Umbilical cord (tissue), 1 donor: ENCODE measurements at regions not wholly inside any gene's neighbourhood (a gene's known extent, or its start where the extent isn't known, plus 50 kb on each side); places are given as distances from the start of the nearest gene placed in this dataset.
A peak's percentile ranks its signal among the peaks of the same experiment; 100 is the strongest.
"Not testable (repeated sequence)": the region's sequence is repeated elsewhere in the genome, so short reads cannot be mapped to it uniquely, and the experiment has no call there.

Experiments used
- DNase-seq: peaks from one replicate; pipeline ENCODE4 v3.0.0-alpha.2; 2015; ENCODE audit warnings: low spot score

DNA sequence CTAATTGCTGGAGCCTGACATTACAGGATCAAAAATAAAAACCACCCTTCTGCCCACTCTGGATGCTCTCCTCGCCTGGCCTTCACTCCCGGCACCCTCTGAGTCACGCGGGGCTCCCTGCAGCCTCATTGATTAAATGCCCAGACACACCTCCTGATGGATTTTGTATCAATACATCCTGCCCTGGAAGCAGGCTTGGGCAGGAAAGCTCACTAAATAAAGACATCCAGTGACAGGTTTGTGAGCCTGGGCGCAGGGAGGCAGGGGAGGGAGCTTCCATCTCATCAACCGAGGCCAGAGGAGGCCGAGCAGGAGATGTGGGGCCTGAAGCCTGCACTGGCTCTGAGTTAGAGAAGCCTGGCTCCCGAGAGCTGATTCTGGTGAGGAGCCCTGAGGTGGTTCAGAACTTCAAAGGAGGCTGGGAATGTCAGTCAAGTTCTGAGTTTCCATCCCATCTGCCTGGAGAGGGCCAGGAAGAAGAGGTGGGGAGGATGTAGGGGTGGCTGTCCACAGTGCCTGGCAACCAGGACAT lies 318.6 kb downstream of the ADGRD1 start:
- not testable (repeated sequence) for DNase-seq

DNA sequence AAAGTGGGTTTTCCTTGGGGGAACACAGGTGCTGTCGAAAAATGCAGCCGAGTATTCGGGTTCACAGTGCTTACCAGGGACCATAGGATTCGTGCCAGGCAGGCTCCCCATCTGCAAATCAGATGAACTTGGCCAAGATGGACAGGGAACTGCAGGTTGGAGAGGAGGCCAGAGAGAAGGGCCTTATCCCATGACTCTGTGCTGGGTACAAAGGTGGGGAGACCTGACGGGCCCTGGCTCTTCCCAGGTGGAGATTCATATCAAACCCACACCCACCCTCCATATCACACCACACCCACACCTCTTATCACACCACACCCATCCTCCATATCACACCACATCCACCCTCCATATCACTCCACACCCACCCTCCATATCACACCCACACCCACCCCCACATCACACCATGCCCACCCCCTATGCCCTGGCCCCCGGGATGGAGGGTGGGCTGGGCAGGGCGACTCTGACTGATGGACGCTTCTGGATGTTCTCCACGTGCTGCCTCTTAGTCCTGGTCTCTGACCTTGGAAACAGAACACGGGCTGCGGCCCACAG lies 319.7 kb downstream of the ADGRD1 start:
- DNase-seq, result no peak

DNA sequence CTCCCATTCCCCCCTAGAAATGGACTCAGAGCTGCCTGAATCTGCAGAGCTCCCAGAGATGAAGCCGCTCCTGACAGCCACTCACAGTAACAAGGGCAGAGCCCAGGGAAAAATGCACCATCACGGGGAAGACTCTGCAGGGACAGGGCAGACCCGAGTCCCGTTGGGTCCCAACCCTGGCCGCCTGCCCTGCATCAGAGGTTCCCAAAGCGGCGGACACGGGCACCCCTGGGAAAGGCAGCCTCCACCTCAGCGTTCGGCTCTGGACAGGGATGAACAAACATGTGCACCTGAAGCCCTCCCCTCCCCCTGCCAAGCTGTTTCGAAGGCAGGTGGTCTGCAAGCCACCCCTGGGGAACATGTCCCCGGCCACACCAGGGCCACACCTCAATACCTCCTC lies 320.4 kb downstream of the ADGRD1 start:
- DNase-seq, result no peak

DNA sequence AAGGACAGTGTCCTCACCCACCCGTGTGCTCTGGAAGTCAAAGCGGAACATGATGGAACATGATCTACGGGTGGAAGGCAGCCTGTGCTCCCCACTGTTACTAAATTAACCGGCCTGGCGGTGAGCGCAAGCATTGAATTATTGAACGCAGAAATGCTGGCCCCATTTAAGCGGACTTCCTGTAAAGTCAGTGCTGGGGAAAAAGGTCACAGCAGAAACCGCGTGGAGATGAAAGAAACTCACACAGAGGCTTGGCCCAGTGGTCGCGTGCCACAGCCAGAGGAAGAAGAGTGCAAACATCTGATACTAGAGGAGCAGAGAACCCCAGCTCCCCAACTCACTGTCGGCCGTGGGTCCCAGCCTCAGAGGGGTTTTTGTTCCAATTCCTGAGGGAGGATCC lies 321.2 kb downstream of the ADGRD1 start:
- DNase-seq, result no peak

DNA sequence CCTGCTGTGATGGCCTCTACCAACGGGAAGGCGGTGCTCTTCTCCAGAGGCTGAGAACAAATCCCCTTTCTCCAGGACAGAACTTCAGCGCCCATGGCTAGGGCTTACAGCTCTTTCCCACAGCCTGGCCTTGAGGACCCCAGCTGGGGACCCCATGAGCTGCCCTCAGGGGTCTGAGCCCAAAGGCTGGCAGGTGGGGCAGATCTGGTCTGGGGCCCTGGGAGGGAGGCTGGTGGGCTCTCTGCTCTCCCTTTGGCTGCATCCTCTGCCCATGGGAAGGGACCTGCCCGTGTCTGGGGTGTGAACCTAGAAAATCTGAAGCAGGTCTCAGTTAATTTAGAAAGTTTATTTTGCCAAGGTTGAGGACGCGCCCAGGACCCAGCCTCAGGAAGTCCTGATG lies 322.1 kb downstream of the ADGRD1 start:
- DNase-seq, result no peak

DNA sequence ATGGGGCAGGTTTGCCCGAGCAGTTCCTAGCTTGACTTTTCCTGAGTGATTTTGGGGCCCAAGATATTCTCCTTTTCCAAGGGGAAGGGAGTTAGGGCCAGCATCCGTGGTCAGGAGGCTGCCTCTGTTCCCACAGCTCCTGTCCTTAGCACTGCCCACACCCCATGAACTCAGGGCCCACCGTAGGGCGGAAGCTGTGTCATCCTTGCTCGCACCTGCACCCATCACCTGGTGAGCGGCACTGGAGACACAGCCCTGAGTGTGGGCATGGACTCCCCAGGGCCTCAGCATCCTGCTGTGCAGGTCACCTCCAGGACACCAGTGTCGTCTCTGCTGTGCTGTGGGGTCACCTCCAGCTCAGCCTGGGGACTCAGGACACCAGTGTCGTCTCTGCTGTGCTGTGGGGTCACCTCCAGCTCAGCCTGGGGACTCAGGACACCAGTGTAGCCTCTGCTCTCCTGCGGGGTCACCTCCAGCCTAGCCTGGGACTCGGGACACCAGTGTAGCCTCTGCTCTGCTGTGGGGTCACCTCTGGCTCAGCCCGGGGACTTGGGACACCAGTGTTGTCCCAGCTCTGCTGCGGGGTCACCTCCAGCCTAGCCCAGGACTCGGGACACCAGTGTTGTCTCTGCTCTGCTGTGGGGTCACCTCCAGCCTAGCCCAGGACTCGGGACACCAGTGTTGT lies 322.9 kb downstream of the ADGRD1 start:
- DNase-seq, result no peak

DNA sequence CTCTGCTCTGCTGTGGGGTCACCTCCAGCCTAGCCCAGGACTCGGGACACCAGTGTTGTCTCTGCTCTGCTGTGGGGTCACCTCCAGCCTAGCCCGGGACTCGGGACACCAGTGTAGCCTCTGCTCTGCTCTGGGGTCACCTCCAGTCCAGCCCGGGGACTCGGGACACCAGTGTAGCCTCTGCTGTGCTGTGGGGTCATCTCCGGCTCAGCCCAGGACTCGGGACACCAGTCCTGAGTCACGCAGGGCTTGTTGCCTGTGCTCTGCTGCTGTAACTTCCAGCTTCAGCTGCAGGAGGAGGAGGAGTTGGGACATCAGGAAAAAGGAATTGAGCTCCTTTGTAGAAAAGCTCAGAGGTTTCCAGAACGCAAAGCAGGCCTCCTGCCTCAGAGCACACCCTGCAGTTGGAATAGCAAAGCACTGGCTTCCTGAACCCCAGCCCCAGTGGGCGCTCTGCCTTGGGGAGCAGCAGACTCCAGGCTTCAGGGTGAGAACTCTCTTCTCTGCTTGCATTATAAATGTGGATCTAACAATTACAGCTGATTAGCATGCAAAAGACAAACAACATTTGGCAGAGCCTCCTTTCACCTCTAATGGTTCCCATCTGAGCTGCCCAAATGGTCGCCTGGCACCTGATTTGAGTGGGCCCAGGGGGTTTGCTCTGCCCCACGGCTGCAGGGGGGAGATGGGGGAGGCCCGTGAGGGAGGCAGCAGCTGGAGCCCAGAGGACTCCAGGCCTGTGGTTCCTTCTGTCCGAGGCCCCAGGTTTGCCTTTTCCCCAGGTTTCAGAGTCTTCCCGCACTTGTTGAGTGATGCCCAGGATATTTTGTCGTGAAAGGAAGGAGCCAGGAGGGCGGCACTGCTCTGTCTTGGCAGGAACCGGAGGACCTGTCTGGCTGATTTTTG lies 323.7 kb downstream of the ADGRD1 start:
- not testable (repeated sequence) for DNase-seq

DNA sequence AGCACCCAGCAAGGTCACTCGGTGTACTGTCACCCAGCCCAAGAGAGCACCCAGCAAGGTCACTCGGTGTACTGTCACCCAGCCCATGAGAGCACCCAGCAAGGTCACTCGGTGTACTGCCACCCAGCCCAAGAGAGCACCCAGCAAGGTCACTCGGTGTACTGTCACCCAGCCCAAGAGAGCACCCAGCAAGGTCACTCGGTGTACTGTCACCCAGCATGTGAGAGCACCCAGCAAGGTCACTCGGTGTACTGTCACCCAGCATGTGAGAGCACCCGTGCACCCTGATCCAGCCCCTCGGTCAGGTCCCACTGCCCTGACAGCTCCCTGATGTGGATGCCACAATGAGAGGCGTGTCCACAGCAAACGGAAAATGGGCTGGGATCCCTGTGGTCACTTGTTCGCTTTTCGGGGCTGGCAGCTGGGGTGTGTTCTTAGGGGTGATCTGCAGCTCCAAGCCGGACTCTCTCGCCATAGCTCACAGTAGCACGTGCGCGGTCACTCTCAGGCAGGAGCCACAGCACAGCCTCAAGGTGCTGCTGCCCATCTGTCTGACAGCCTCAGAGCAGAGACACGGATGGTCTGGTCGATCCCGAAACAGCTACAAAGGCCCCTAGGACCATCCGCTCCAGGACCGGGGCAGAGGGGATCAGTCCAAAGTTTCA lies 324.9 kb downstream of the ADGRD1 start:
- DNase-seq, result not testable (repeated sequence)

DNA sequence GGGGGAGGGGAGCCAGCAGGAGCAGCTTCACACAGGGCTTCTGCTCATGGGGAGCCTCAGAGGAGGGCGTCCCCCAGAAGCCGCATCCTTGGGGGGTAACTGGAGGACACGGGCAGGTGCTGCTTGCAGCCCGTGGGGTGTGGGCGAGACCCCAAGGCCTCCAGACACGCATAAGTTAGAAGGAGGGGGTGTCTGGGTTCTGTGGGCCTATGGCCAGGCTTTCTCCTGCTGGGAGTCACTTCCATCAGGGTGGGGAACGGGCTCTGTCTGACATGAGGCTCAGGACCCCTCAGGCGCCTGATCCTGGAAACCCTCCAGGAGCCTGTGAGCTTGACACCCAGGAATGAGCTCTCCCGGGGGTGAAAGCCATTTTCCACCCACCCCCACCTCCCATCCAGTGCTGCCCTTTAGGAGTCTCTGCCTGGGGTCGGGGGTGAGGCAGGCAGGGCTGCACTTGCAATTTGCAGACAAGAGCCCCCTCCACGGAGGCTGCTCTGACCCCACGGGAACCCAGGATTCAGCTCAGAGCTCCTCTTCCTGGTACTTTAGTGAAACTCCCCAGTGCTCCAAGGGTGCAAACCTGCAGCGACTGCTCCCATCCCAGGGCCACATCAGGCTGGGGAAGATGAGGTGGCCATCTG lies 325.7 kb downstream of the ADGRD1 start:
- DNase-seq, result no peak

DNA sequence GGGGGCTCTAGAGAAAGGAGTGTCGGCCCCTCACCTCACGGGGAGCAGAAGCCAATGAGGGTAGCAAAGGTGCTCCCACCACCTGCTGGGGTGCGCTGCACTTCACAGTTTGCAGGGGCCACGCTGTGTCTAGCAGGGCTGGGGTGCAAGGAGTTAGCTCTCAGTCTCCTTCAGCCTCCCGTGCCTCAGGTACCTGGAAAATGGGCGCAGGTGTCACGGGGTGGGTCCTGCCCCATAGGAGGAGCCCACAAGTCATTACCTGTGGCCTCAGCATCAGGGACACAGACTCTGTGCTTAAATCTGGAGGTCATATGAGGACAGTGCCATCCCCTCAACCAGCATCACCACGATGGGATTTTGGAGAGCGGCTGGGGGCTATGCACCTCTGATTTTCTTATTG lies 326.7 kb downstream of the ADGRD1 start:
- no peak for DNase-seq

DNA sequence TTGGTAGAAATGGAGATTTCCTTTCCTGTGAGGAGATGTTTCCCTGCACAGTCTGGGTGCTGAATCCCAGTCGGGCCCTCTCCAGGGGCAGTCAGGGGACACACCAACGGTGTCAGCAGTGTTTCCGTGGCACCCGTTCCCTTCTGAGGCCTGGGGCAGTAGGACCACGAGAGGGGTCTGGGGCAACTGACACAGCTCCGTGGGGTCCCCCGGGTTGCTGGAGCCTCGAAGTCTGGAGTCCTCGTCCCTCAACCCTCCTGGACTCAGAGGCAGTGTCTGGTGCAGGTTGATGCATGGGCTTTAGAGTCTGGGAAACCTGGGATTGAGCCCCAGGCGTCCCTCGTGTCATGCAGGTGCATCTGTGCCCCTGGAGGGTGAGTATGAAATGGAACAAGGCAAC lies 327.3 kb downstream of the ADGRD1 start:
- DNase-seq, result no peak

DNA sequence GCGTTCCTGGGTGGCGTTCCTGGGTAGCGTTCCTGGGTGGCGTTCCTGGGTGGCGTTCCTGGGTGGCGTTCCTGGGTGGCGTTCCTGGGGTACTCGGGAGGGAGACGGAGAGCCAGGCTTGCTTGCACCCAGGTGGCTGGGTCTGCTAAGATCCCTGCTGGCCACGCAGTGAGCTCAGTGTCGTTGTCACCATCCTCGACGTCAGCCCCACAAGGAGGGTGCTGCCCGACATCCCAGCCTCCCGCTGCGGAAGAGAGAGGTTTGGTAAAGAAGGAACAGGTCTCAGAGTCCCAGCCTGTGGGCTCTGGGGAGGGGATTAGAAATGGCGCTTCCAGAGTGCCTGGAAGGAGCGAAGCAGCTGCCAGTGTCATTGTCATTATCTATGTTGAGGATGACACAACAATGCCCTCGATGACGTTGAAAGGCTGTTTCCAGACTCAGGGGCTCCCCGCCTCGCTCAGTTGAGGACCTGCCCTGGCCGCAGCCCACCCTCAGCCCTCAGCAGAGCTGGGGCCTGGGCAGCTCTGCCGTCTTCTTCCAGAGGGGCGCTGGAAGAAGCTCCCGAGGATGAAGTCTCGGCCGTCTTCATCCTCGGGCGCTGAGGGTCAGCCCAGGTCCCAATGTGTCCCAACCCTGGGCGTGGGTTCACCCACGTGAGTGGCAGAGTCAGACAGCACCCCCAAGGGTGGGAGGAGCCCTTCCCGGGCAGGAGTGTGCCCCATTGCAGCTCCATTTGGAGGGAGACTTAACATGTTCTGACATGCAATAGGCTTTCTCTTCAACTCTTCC lies 328.8 kb downstream of the ADGRD1 start:
- no peak for DNase-seq

DNA sequence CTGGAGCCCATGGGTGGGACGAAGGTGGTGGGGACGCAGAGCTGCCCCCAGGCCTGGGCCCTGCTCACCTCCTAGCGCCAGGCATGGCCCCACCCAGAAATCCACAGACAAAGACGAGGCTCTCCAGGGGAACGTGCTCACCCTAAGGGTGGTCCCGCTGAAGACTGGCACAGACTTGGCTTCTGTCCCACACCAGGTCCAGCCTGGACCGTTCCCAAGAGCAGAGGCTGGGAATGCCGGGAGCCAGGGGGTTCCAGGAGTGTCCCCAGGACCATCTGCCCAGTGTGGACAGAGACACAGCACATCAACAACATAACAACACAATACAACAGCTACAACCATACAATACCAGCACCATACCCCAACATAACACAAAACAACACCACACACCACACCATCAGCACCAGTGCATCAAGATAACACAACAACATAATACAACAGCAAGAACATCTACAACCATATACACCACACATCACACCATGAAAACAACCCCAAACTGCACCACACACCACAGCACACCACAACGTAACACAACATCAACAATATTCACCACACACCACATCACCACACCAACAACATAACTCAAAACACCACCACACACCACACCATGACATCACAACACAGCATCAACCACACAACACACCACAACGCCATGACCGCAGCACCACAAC lies 329.6 kb downstream of the ADGRD1 start:
- DNase-seq, result no peak

DNA sequence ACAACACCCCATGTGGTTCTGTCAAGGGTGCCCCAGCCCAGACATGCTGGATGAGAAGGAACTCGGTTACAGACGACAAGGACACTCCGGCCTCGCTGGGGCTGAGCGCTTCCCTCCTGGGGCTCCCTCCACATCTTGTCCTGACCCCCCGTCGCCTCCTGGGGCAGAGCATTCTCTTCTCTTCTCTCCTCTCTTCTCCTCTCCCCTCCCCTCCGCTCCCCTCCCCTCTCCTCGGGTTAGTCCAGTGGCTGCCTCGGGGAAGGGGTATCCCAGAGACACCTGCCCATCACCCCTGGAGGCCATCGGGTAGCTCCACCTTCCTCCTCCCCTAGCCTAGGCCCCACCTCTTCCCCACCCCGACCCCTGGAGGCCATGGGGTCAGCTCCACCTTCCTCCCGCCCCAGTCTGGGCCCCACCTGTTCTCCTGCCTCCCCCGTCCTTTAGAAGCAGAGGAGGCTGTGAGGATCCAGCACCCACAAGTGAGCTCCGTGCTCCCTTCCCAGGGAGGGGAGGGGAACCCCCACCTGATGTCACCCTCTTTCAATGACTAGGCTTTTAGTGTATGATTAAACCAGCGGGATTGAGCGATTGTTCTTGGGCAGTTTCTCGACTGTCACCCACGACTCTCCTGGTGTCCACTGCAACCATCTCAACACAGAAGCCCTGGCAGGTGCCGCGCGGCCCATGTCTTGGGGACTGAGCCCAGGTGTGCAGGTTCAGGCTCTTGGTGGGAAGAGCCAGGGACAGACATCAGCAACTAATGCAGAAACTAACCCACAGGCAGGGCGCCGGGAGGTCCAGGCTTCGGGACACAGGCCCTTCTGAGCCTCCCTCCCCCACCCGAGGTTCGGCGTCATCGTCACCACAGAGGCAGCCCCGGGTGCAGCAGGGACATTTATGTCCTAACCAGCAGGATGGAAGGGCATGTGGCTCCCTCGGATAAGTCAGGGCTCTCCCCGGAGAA lies 330.4 kb downstream of the ADGRD1 start:
- DNase-seq, result not testable (repeated sequence)

DNA sequence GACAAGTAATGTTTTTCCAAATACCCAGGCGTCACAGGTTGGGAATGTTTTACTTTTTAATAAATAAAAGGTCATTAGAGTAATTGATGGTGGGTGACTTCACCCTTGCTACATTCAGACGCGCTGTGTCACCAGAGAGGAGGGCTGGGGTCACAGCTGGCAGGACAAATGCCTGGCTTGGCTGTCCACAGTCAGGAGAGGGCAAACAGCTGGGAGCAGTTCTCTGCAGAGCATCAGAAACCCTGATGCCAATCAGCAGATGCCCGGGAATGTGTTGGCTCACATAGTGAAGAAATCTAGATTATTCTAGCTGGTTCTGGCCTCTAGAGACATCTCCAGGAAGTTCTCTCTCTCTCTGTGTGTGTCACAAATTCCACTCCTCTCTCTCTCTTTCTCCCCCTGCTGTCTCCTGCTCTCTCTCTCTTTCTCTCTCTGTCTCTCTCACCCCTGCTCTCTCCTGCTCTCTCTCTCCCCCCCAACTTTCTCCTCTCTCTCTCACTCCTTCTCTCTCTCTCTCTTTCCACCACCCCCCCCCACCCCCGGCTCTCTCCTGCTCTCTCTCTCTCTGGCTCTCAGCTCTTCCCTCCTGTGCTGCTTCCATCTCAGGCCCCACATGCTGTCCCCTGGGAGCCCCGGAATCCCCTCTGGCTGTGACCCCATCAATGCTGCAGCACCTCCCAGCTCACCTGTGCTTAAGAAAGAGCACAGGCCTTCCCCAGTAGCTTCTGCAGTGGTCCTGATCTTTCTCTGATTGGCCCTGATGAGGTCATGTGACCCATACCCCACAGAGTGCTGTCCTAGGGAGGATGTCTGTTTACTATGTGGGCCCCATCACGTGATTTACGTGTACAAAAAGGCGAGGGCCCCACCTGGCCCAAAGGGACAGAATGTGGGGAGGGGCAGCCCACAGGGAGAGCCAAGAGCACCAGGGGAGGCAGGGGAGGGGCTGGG lies 331.5 kb downstream of the ADGRD1 start:
- peak; percentile 42 for DNase-seq

DNA sequence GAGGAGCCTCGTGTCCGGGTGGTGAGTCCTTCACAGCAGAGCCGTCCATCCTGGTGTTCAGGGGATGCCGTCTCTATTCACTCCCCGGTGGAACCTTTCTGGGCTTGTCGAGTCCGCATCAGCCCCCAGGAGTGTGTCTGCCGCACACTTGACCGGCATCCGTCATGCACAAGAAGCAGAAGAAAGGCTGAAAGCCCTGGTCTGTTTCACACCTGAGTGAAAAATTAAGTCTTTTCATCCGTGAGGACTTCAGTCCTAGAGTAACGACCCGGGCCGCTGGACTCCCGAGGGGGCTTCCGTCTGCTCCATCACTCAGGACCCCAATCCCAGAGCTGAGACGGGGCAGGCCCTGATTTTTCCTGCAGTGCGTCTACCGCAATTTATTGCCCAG lies 332.2 kb downstream of the ADGRD1 start:
- not testable (repeated sequence) for DNase-seq

DNA sequence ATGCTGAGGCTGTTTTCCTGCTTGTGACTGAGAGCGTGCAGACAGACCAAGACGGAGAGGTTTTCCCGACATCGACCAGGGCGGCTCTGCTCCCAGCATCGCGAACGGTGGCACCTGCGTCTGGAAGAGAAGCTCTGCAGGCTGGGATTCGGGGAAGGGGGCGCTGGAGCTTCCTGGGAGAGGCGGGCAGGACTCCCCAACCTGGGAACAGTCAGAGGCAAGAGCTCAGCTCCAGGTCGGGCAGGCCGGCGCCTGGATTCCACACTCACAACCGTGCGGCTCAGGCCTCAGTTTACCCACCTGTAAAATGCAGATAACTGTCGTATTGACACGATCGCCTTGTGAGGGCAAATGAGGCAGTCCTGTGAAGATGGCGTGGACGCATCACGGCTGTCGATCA lies 332.6 kb downstream of the ADGRD1 start:
- not testable (repeated sequence) for DNase-seq
